ENCODE measurements at regions not wholly inside any gene's neighbourhood (a gene's known extent, or its start where the extent isn't known, plus 50 kb on each side); places are given as distances from the start of the nearest gene placed in this dataset.

- DNase-seq, result no peak
Observed at GRCh38 chr11:92626624-92627023, 342.8 kb upstream of the MTNR1B start.

DNA sequence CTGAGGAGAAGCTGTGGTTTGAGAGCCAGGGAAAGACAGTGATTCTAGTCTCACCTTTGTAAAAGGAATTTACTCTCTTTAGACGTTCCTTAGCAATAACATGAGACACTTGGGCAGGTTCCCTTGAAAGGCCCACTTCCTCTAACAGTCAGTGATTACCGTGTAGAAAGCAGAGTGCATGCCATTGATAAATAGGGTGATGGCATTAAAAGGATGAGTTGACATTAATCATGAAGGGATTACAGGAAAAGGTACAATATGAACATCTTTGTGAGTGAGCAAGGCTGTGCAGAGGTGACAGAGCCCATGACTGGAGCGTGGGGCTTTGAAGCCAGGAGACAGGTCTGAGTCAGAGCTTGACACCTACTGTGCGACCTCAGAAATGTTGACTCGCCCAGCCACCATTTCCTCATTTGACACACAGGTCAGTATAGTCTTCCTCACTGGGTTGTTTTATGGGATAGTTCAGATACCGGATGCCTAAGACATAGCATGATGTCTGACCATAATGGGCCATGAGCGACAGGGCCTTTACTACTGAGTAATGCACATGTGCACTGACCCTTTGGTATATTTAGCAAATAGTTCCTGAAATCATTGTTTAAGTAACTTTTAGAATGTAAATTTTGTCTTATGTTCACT lies 341.7 kb upstream of the MTNR1B start:
- no peak for DNase-seq

GRCh38 chr11:92628401-92629292 lies 340.8 kb upstream of the MTNR1B start:
- DNase-seq, result no peak

DNA sequence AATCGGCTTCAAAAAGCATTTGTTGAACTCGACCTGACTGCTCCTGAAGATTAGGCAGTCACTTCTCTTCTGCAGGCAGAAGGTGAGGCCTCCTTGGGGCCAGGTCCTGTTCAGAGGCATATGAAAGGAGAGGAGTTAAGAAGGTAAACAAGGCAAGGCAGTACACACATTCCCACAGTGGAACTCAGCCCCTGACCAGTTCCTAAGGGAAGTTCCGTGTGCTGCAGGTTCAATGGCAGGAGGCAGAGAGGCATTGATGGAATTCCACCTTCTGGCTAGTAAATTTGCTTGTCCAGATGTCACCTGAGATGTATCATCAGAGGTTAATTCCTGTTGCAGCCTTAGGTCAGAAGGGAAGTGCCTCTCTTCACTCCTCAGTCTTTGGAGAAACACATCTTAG lies 337.0 kb upstream of the MTNR1B start:
- no peak for DNase-seq

DNA sequence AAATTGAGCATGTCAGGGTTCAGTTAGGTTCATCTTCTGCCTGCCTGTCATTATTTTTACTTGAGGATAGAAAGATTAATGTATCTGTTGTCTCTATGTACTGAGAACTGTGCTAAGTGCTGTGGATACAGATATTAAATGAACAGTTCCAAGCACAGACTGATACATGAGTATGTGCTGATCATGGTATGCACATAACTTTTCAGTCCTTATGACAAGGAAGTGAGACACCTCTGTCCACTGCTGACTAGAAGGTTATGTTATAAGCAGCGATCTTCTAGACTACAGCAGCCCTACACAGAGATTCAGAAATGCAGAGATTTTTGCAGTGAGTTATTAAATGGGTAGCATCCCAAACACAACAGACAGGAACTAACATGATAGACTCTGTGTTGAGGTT lies 335.6 kb upstream of the MTNR1B start:
- no peak for DNase-seq

- no peak for DNase-seq
Observed at GRCh38 chr11:92636543-92637188, 332.8 kb upstream of the MTNR1B start.

GRCh38 chr11:92638678-92639077 lies 330.8 kb upstream of the MTNR1B start:
- no peak for DNase-seq

DNA sequence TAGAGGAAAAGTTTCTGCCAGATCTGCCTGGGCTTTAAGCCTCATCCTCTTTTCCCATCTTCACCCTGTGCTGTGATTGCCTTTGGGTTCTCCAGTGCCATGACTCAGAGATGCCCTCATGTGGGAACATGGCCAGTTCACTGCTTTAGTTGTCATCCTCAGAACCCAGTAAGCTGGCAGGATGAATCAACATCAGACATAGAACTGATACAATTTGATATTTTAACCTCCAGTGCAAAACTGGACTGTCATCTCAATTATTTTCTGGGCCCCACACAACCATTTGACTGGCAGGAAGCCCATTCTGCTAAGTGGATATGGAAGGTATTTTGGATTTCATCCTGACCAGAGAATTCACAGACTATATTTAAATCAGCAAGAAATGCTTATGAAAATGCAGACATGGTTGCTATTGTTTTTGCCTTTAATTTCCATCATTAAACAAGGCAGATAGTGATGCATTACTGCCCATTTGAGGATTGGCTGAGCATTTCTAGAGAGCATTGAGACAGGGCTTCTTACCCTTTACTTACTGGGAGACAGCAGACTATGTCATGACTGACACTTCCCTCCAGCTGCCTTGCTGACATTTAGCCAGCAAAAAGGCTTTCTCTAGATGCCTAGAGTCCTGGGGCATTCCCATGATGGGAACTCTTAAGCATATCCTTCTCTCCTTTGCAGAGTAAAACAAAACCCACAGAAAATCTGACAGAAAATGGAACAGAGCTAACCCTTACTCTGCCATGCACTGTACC lies 327.1 kb upstream of the MTNR1B start:
- DNase-seq, result no peak

- no peak for DNase-seq
Observed at GRCh38 chr11:92643827-92644226, 325.6 kb upstream of the MTNR1B start.

DNA sequence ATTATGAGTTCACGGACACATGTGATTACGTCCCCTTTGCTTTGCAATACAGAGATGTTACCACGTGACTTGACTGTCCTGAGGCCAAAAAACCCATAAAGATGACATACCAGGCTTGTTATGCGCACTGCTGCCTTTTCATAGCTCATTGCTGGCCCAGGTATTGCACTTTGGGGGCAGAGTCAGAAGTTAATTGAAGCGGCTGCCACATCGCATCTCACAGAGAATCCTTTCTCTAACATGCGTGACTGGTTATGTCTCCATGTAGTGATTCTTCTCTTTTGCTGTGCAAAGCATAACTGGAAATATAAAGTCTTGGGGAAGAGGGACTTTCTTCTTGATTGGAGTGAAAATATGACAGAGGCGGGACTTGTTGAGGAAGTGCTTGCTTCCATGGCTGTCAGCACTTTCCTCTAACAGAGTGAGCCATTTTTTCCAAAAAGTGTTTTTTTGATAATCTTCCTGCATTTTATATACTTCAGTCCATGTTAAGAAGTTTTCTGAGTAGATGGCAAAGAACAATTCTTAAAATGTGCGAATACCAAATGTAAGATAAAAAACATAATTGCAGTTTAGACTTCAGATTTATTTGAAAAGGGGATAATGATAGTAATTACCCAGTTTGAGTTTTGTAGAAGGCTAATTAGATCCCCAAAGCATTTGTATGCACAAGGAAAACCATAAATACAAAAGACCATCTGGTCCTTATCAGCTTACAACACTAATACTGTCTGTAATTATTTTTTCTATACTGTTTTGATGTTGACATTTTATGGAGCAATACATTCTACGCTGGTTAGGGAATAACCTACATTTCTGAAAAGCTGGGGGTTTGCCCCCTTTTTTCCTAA lies 324.6 kb upstream of the MTNR1B start:
- DNase-seq, result no peak

- no peak for DNase-seq
Observed at GRCh38 chr11:92651159-92651558, 318.3 kb upstream of the MTNR1B start.

DNA sequence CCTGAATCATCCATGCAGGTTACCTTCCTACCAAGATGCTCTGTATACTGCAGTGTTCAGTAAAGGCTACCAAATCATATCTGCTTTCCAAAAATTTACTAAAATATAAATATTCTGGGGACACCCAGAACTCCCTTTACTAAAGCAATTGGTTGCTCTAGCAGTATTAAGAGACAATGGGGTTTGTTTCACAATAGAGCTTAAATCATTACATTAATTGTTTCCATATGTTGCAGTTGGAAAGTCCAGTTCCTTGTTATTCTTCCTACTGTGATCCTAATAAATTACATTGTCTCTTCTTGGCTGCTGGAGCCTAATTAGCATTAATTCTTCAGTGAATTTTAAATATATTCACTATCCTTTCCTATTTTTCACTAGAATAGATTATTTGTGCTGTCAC lies 316.0 kb upstream of the MTNR1B start:
- no peak for DNase-seq

- no peak for DNase-seq
Observed at GRCh38 chr11:92656783-92657182, 312.7 kb upstream of the MTNR1B start.

GRCh38 chr11:92657226-92657625 lies 312.2 kb upstream of the MTNR1B start:
- no peak for DNase-seq

DNA sequence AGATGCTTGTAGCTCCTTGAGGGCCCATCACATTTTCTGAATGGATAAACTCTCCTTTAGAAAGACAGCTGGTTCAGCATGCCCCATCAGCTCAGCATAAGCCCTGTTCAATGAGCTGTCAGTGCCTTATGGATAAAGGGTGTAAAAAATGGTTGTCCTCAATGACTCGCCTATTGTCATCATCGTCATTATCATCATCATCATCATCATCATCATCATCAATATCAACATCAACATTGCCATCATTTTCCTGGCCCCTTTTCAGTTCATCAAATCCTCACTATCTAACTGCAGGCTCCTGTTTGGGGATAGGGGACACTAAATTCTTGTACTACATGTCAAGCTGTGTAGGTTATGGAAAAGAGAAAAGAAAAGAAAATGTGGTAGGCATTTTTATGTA lies 310.7 kb upstream of the MTNR1B start:
- DNase-seq, result no peak

DNA sequence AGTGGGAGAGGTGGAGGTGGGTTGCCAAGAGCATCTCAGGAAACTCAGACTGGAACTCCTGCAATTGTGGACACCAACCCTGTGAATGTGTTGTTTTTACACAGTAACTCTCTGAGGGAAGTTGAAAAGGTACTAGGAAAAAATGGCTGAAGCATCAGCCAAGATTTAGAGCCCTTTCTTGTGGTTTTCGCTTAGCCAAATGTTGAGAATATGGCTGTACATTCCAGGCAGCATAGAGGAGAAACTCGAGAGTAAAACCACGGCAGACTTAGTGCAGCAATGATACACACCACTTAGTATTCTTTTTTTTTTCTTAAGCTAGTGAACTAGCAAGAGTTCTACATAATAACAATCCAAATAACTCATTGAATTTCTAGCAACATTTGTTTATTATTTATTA lies 309.7 kb upstream of the MTNR1B start:
- DNase-seq, result no peak

DNA sequence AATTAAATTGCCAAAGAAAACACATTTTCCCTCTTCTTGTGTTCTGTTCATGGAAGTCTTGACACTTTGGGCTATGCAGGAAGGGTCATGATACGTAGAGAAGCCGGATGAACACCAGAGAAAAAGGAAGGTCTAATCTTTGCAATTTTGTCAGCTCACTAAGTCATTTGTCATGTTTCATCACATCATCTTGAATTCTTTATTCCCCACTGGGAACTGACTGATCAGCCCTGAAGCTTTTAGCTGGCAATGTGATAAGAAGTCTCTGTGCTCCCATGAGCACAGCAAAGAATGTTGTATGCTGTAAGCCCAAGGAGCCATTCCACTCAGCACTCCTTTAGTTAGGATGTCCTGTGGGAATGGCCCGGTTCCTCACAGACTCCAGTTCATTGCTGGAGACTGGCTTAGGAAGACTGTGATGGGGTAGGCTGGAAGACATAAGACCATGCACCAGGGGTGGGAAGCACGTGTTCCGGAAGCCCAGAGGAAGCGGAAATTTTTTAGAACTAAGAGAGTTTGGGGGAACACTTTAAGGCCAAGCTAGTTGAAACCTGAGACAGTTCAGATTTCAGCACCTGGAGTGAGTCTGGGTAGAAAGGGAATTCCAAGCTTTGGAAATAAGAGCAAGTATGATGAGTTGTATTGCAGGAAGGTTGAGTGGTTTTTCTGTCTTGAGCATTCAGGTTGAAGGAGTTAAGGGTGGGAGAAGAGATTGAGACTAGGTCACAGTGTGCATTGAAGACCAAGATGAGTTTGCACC lies 306.7 kb upstream of the MTNR1B start:
- DNase-seq, result no peak

- no peak for DNase-seq
Observed at GRCh38 chr11:92663539-92663938, 305.9 kb upstream of the MTNR1B start.

- no peak for DNase-seq
Observed at GRCh38 chr11:92667486-92668152, 301.8 kb upstream of the MTNR1B start.

- DNase-seq, result no peak
Observed at GRCh38 chr11:92670308-92670890, 299.1 kb upstream of the MTNR1B start.

DNA sequence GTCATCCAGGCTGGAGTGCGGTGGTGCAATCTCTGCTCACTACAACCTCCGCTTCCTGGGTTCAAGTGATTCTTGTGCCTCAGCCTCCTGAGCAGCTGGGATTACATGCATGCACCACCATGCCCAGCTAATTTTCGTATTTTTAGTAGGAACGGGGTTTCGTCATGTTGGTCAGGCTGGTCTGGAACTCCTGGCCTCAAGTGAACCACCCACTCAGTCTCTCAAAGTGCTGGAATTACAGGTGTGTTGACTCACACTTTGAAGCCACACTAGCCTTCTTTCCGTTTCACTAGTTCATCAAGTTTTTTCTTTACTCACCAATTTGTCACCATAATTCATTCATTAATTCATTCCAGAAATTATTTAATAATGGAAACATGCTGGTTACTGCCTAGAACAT lies 298.4 kb upstream of the MTNR1B start:
- DNase-seq, result no peak

Measured in NCI-H2107 (cell line).